GM19239 (cell line): ENCODE measurements at regions not wholly inside any gene's neighbourhood (a gene's known extent, or its start where the extent isn't known, plus 50 kb on each side); places are given as distances from the start of the nearest gene placed in this dataset.
"Not testable (repeated sequence)": the region's sequence is repeated elsewhere in the genome, so short reads cannot be mapped to it uniquely, and the experiment has no call there.

Experiments
- DNase-seq: peaks from one replicate; pipeline ENCODE4 v3.0.0; 2011; ENCODE audit warnings: low spot score; ENCODE audit not compliant: insufficient read length
- FAIRE-seq: peaks from 2 replicates; lab custom pipeline; 2011; peaks lifted over from hg19 to GRCh38; lab: Jason Lieb, UNC

GRCh38 chr6:81979767-81980166 is 227.3 kb upstream of the TENT5A start:
- FAIRE-seq: no peak
- DNase-seq: no peak

- DNase-seq: no peak
- no peak for FAIRE-seq
Measured at GRCh38 chr6:81979329-81979728, 226.8 kb upstream of the TENT5A start.

GRCh38 chr6:81978230-81978629 is 225.7 kb upstream of the TENT5A start:
- FAIRE-seq: no peak
- DNase-seq: no peak

- DNase-seq: no peak
- FAIRE-seq: no peak
Measured at GRCh38 chr6:81977486-81977885, 225.0 kb upstream of the TENT5A start.

GRCh38 chr6:81969814-81970213 is 217.3 kb upstream of the TENT5A start:
- FAIRE-seq (no peak), DNase-seq (no peak)

GRCh38 chr6:81969011-81969410 is 216.5 kb upstream of the TENT5A start:
- DNase-seq: no peak
- FAIRE-seq: no peak

- no peak for DNase-seq
Measured at GRCh38 chr6:81966968-81967367, 214.5 kb upstream of the TENT5A start.

GRCh38 chr6:81962198-81962597 is 209.7 kb upstream of the TENT5A start:
- no peak for DNase-seq
- FAIRE-seq: no peak

More at GRCh38 chr6:81966968-81967367, 214.5 kb upstream of the TENT5A start:
- FAIRE-seq: no peak

- DNase-seq (no peak), FAIRE-seq (no peak)
Measured at GRCh38 chr6:81950877-81951276, 198.4 kb upstream of the TENT5A start.

- DNase-seq: no peak
- FAIRE-seq: no peak
Measured at GRCh38 chr6:81948861-81949260, 196.4 kb upstream of the TENT5A start.

- DNase-seq, FAIRE-seq: not testable (repeated sequence)
Measured at GRCh38 chr6:81948196-81948595, 195.7 kb upstream of the TENT5A start.

- FAIRE-seq (no peak), DNase-seq (no peak)
Measured at GRCh38 chr6:81944661-81945060, 192.2 kb upstream of the TENT5A start.

- FAIRE-seq, DNase-seq: not testable (repeated sequence)
Measured at GRCh38 chr6:81942842-81943241, 190.4 kb upstream of the TENT5A start.

GRCh38 chr6:81942067-81942370 is 189.5 kb upstream of the TENT5A start:
- FAIRE-seq (no peak), DNase-seq (no peak)

- DNase-seq: no peak
- FAIRE-seq: no peak
Measured at GRCh38 chr6:81940451-81940985, 188.0 kb upstream of the TENT5A start.

- FAIRE-seq (no peak), DNase-seq (no peak)
Measured at GRCh38 chr6:81939766-81940165, 187.3 kb upstream of the TENT5A start.

GRCh38 chr6:81938991-81939732 is 186.7 kb upstream of the TENT5A start:
- DNase-seq: no peak

GRCh38 chr6:81938014-81938856 is 185.8 kb upstream of the TENT5A start:
- DNase-seq: no peak
- FAIRE-seq: peak; percentile 49

More at GRCh38 chr6:81938991-81939732, 186.7 kb upstream of the TENT5A start:
- no peak for FAIRE-seq

GRCh38 chr6:81937296-81937937 is 184.9 kb upstream of the TENT5A start:
- FAIRE-seq: no peak
- no peak for DNase-seq

GRCh38 chr6:81934936-81935335 is 182.5 kb upstream of the TENT5A start:
- no peak for DNase-seq
- FAIRE-seq: no peak

GRCh38 chr6:81933608-81934051 is 181.1 kb upstream of the TENT5A start:
- no peak for FAIRE-seq
- DNase-seq: no peak
